ENCODE measurements at regions not wholly inside any gene's neighbourhood (a gene's known extent, or its start where the extent isn't known, plus 50 kb on each side); places are given as distances from the start of the nearest gene placed in this dataset.
"Not testable (repeated sequence)": the region's sequence is repeated elsewhere in the genome, so short reads cannot be mapped to it uniquely, and the experiment has no call there.

GRCh38 chr1:214864896-214865688 is 217.4 kb upstream of the KCNK2 start:
- Mint-ChIP-seq H3K9me3 (peaks cover 0 to 3% (median 0%) of the 10 kb centered on the region in 7 donors), H3K36me3 (no peaks in the 10 kb centered on the region), H3K27me3 (no peaks in the 10 kb centered on the region), H3K4me1 (no peaks in the 10 kb centered on the region), H3K27ac (no peak overlapping the region), H3K4me3 (no peak overlapping the region)
- no peaks in the 10 kb centered on the region for H3K36me3 ChIP-seq (ENCODE audit: control insufficient read depth, insufficient read depth, low read length)
- ATAC-seq (ENCODE audit: low read depth in 2 of 2) (no peak), DNase-seq (no peak)
- H3K27me3 ChIP-seq (ENCODE audit: control insufficient read depth, insufficient read depth, low read length) = no peaks in the 10 kb centered on the region
- no peaks in the 10 kb centered on the region for H3K4me1 ChIP-seq (ENCODE audit: control insufficient read depth, insufficient read depth, low read length, poor library complexity, severe bottlenecking)
- H3K27ac ChIP-seq (ENCODE audit: insufficient read depth, low read length, poor library complexity, severe bottlenecking) = no peak overlapping the region
- no peak overlapping the region for H3K4me3 ChIP-seq (ENCODE audit: low read depth, low read length)
- no peaks in the 10 kb centered on the region for H3K9me3 ChIP-seq (ENCODE audit: control insufficient read depth in 2 of 2, low read length in 2 of 2)

- not testable (repeated sequence) for H3K4me1 Mint-ChIP-seq; H3K4me3 Mint-ChIP-seq; H3K9me3 ChIP-seq (ENCODE audit: control insufficient read depth in 2 of 2, low read length in 2 of 2); H3K36me3 Mint-ChIP-seq; H3K27me3 Mint-ChIP-seq; H3K9me3 Mint-ChIP-seq; H3K27me3 ChIP-seq (ENCODE audit: control insufficient read depth, insufficient read depth, low read length); H3K4me1 ChIP-seq (ENCODE audit: control insufficient read depth, insufficient read depth, low read length, poor library complexity, severe bottlenecking); H3K4me3 ChIP-seq (ENCODE audit: low read depth, low read length); ATAC-seq (ENCODE audit: low read depth in 2 of 2); H3K36me3 ChIP-seq (ENCODE audit: control insufficient read depth, insufficient read depth, low read length); DNase-seq; H3K27ac ChIP-seq (ENCODE audit: insufficient read depth, low read length, poor library complexity, severe bottlenecking); H3K27ac Mint-ChIP-seq
Observed at GRCh38 chr1:214870426-214870825, 212.1 kb upstream of the KCNK2 start.

GRCh38 chr1:214880956-214881355 is 201.6 kb upstream of the KCNK2 start:
- Mint-ChIP-seq H3K27ac (no peak overlapping the region), H3K4me3 (no peak overlapping the region), H3K36me3 (no peaks in the 10 kb centered on the region), H3K9me3 (peaks cover 0 to 8% (median 0%) of the 10 kb centered on the region in 7 donors), H3K27me3 (no peaks in the 10 kb centered on the region), H3K4me1 (no peaks in the 10 kb centered on the region)
- Histone ChIP-seq H3K4me1 (ENCODE audit: control insufficient read depth, insufficient read depth, low read length, poor library complexity, severe bottlenecking) (no peaks in the 10 kb centered on the region), H3K9me3 (ENCODE audit: control insufficient read depth in 2 of 2, low read length in 2 of 2) (no peaks in the 10 kb centered on the region), H3K36me3 (ENCODE audit: control insufficient read depth, insufficient read depth, low read length) (no peaks in the 10 kb centered on the region), H3K4me3 (ENCODE audit: low read depth, low read length) (no peak overlapping the region), H3K27ac (ENCODE audit: insufficient read depth, low read length, poor library complexity, severe bottlenecking) (no peak overlapping the region), H3K27me3 (ENCODE audit: control insufficient read depth, insufficient read depth, low read length) (no peaks in the 10 kb centered on the region)
- ATAC-seq (ENCODE audit: low read depth in 2 of 2) (no peak), DNase-seq (no peak)

- Mint-ChIP-seq H3K27me3 (no peaks in the 10 kb centered on the region), H3K9me3 (peaks cover 0 to 4% (median 2%) of the 10 kb centered on the region in 7 donors), H3K4me3 (no peak overlapping the region), H3K27ac (no peak overlapping the region), H3K36me3 (no peaks in the 10 kb centered on the region), H3K4me1 (no peaks in the 10 kb centered on the region)
- DNase-seq = no peak
- H3K4me1 ChIP-seq (ENCODE audit: control insufficient read depth, insufficient read depth, low read length, poor library complexity, severe bottlenecking) = no peaks in the 10 kb centered on the region
- H3K9me3 ChIP-seq (ENCODE audit: control insufficient read depth in 2 of 2, low read length in 2 of 2) = no peaks in the 10 kb centered on the region
- H3K27me3 ChIP-seq (ENCODE audit: control insufficient read depth, insufficient read depth, low read length) = no peaks in the 10 kb centered on the region
- no peak for ATAC-seq (ENCODE audit: low read depth in 2 of 2)
- H3K36me3 ChIP-seq (ENCODE audit: control insufficient read depth, insufficient read depth, low read length) = no peaks in the 10 kb centered on the region
- no peak overlapping the region for H3K27ac ChIP-seq (ENCODE audit: insufficient read depth, low read length, poor library complexity, severe bottlenecking)
- H3K4me3 ChIP-seq (ENCODE audit: low read depth, low read length) = no peak overlapping the region
Observed at GRCh38 chr1:214882616-214883015, 199.9 kb upstream of the KCNK2 start.

- no peaks in the 10 kb centered on the region for H3K4me1 ChIP-seq (ENCODE audit: control insufficient read depth, insufficient read depth, low read length, poor library complexity, severe bottlenecking)
- DNase-seq (no peak), ATAC-seq (ENCODE audit: low read depth in 2 of 2) (no peak)
- H3K27ac ChIP-seq (ENCODE audit: insufficient read depth, low read length, poor library complexity, severe bottlenecking) = no peak overlapping the region
- H3K27me3 Mint-ChIP-seq = no peaks in the 10 kb centered on the region
- no peaks in the 10 kb centered on the region for H3K4me1 Mint-ChIP-seq
- peaks cover 0 to 2% (median 0%) of the 10 kb centered on the region in 7 donors for H3K9me3 Mint-ChIP-seq
- no peak overlapping the region for H3K4me3 ChIP-seq (ENCODE audit: low read depth, low read length)
- no peaks in the 10 kb centered on the region for H3K9me3 ChIP-seq (ENCODE audit: control insufficient read depth in 2 of 2, low read length in 2 of 2)
- no peak overlapping the region for H3K4me3 Mint-ChIP-seq
- no peaks in the 10 kb centered on the region for H3K36me3 Mint-ChIP-seq
- H3K27ac Mint-ChIP-seq = no peak overlapping the region
- no peaks in the 10 kb centered on the region for H3K27me3 ChIP-seq (ENCODE audit: control insufficient read depth, insufficient read depth, low read length)
- H3K36me3 ChIP-seq (ENCODE audit: control insufficient read depth, insufficient read depth, low read length) = no peaks in the 10 kb centered on the region
Observed at GRCh38 chr1:214895011-214895600, 187.4 kb upstream of the KCNK2 start.

GRCh38 chr1:214896921-214897320 is 185.6 kb upstream of the KCNK2 start:
- H3K27me3 ChIP-seq (ENCODE audit: control insufficient read depth, insufficient read depth, low read length) = no peaks in the 10 kb centered on the region
- Mint-ChIP-seq H3K4me1 (no peaks in the 10 kb centered on the region), H3K9me3 (no peaks in the 10 kb centered on the region), H3K36me3 (no peaks in the 10 kb centered on the region), H3K4me3 (no peak overlapping the region), H3K27me3 (no peaks in the 10 kb centered on the region), H3K27ac (no peak overlapping the region)
- ATAC-seq (ENCODE audit: low read depth in 2 of 2) (no peak), DNase-seq (no peak)
- no peak overlapping the region for H3K27ac ChIP-seq (ENCODE audit: insufficient read depth, low read length, poor library complexity, severe bottlenecking)
- no peaks in the 10 kb centered on the region for H3K36me3 ChIP-seq (ENCODE audit: control insufficient read depth, insufficient read depth, low read length)
- no peaks in the 10 kb centered on the region for H3K4me1 ChIP-seq (ENCODE audit: control insufficient read depth, insufficient read depth, low read length, poor library complexity, severe bottlenecking)
- no peaks in the 10 kb centered on the region for H3K9me3 ChIP-seq (ENCODE audit: control insufficient read depth in 2 of 2, low read length in 2 of 2)
- no peak overlapping the region for H3K4me3 ChIP-seq (ENCODE audit: low read depth, low read length)

GRCh38 chr1:214897581-214897980 is 185.0 kb upstream of the KCNK2 start:
- no peak for ATAC-seq (ENCODE audit: low read depth in 2 of 2)
- no peaks in the 10 kb centered on the region for H3K4me1 Mint-ChIP-seq
- Histone ChIP-seq H3K4me1 (ENCODE audit: control insufficient read depth, insufficient read depth, low read length, poor library complexity, severe bottlenecking) (no peaks in the 10 kb centered on the region), H3K27ac (ENCODE audit: insufficient read depth, low read length, poor library complexity, severe bottlenecking) (no peak overlapping the region), H3K27me3 (ENCODE audit: control insufficient read depth, insufficient read depth, low read length) (no peaks in the 10 kb centered on the region), H3K4me3 (ENCODE audit: low read depth, low read length) (no peak overlapping the region), H3K36me3 (ENCODE audit: control insufficient read depth, insufficient read depth, low read length) (no peaks in the 10 kb centered on the region), H3K9me3 (ENCODE audit: control insufficient read depth in 2 of 2, low read length in 2 of 2) (no peaks in the 10 kb centered on the region)
- H3K4me3 Mint-ChIP-seq = no peak overlapping the region
- DNase-seq = no peak
- H3K27me3 Mint-ChIP-seq = no peaks in the 10 kb centered on the region
- H3K36me3 Mint-ChIP-seq = no peaks in the 10 kb centered on the region
- no peak overlapping the region for H3K27ac Mint-ChIP-seq
- H3K9me3 Mint-ChIP-seq = no peaks in the 10 kb centered on the region

GRCh38 chr1:214898161-214898560 is 184.4 kb upstream of the KCNK2 start:
- Mint-ChIP-seq H3K36me3 (no peaks in the 10 kb centered on the region), H3K27ac (no peak overlapping the region), H3K4me3 (no peak overlapping the region), H3K27me3 (no peaks in the 10 kb centered on the region), H3K9me3 (no peaks in the 10 kb centered on the region), H3K4me1 (no peaks in the 10 kb centered on the region)
- no peak overlapping the region for H3K4me3 ChIP-seq (ENCODE audit: low read depth, low read length)
- no peaks in the 10 kb centered on the region for H3K27me3 ChIP-seq (ENCODE audit: control insufficient read depth, insufficient read depth, low read length)
- no peaks in the 10 kb centered on the region for H3K36me3 ChIP-seq (ENCODE audit: control insufficient read depth, insufficient read depth, low read length)
- no peak overlapping the region for H3K27ac ChIP-seq (ENCODE audit: insufficient read depth, low read length, poor library complexity, severe bottlenecking)
- H3K4me1 ChIP-seq (ENCODE audit: control insufficient read depth, insufficient read depth, low read length, poor library complexity, severe bottlenecking) = no peaks in the 10 kb centered on the region
- no peak for ATAC-seq (ENCODE audit: low read depth in 2 of 2)
- DNase-seq = no peak
- H3K9me3 ChIP-seq (ENCODE audit: control insufficient read depth in 2 of 2, low read length in 2 of 2) = no peaks in the 10 kb centered on the region
